ENCODE measurements at regions not wholly inside any gene's neighbourhood (a gene's known extent, or its start where the extent isn't known, plus 50 kb on each side); places are given as distances from the start of the nearest gene placed in this dataset.

GRCh38 chr19:28984315-28984714, 228.6 kb downstream of the UQCRFS1 start:
- TF ChIP-seq CTCF (conservative IDR thresholded peaks at IDR 0.05), result no peak
- no peak for TF ChIP-seq EZH2 (IDR thresholded peaks at IDR 0.05; ENCODE audit: low read depth)

Measured in PC-9 (cell line).